CD4-positive, alpha-beta T cell treated with Interleukin-4 for 1 hour (primary cell): ENCODE measurements at regions not wholly inside any gene's neighbourhood (a gene's known extent, or its start where the extent isn't known, plus 50 kb on each side); places are given as distances from the start of the nearest gene placed in this dataset.

Experiments
- DNase-seq, 2 donors: peaks; one replicate each; pipeline ENCODE4 v3.0.0-alpha.2; 2020 to 2022

- DNase-seq: no peak
Observed at GRCh38 chr10:109474261-109474660, 449.1 kb downstream of the XPNPEP1 start.

- DNase-seq: no peak
Observed at GRCh38 chr10:109467551-109467950, 455.8 kb downstream of the XPNPEP1 start.

GRCh38 chr10:109464949-109465348 is 458.4 kb downstream of the XPNPEP1 start:
- no peak for DNase-seq

DNA sequence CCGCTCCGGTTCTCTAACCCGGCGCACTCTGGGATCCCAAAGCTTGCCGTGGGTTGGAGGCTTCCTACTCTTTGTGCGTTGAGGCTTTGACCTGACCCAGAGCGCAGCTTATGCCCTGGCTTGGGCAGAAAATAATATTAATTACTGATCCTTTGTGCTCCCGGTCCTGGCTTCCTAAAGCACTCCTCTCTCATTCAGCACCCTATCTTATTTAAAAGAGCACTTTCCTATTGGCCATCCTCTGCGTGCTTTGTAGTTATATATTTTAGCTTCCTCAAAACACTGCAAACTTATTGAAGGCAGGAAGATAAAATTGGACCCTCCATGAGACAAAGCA is 466.0 kb downstream of the XPNPEP1 start:
- DNase-seq: no peak

DNA sequence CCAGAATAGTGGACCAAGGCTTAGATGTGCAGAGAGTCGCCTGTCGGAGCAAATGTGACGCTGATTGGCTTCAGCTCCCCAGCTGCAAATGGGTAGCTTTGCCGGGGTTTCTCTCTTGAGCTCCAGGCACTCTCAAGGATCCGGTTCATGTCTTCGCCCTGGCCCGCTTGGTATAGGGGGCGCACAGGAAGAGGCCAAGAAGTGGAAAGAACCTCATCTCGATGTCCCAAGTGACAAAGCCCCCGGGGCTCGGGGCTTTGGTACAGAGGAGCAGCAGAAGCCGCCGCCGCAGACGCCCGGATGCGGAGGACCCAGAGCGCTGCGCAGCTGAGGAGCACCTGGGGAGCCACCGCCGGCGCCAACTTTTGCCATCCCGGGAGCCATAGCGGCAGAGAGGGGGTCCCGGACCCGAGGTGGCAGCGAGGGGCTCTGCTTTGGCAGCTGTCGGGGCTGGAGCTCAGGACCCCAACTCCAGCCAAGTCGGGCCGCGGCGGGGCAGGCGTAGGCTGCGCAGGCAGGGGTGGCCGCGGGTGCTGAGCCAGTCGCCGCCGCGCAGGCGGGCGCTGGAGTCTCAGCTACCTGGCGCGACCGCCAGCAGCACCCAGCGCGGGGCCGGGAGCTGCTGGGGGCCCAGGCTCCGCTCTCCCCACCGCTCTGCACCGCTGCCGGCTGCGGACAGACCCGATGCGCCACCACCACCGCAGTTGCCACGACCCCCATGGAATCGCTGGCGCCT is 466.6 kb downstream of the XPNPEP1 start:
- no peak for DNase-seq

DNA sequence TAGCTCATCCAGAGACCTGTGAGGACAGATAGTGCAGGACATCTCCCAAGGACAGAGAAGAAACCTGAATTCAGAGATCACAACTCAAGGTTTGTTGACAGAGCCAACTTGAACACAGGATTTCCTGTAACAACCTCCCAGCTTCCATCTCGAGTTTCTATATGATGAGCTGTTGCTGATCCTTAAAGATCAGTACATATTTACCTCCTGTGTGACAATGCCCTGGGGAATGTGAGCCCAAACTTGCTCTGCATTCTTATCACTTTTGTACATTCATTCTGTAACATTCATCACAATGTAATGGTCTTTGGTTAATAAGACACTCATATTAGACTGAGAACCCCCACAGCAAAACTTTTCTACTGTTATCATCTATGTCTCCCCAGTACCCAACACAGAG is 468.6 kb downstream of the XPNPEP1 start:
- DNase-seq: no peak

DNA sequence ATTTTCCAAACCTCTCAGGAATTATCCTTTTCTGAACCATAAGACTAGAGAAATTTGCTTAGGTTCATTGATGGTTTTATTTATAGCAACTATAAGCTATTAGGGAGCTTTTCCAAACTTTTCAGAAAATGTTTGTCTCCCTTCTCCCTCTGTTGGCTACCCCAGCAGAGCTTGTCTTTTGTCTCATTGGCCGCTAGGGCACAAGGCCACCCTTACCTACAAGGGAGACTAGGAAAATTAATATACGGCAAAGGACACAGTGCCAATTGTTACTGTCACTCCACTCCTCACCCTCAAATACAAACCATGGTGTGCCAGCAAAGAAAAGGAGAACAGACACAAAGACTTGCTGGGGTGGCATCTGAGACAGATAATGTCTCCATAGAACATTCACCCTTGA is 471.4 kb downstream of the XPNPEP1 start:
- DNase-seq: no peak

GRCh38 chr10:109450702-109451101 is 472.6 kb downstream of the XPNPEP1 start:
- DNase-seq: no peak

DNA sequence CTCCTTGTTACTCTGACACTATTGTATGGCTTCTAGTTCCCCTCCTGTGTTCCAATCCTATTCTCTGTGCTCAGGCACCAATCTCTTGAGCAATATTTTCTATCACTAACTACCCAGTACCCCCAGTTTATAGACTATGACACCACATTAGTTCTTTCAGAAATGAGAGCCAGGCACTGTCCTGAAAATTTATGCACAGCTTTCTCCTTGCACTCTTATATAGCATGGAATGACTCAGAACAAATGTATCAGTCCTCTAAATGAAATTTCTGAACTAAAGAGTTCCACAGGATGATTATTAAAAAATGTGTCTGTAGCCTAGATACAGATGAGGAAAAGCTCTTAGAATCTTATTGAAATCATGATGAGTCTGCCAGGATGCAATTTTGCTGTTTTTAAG is 489.9 kb downstream of the XPNPEP1 start:
- no peak for DNase-seq

GRCh38 chr10:109432281-109432680 is 491.0 kb downstream of the XPNPEP1 start:
- no peak for DNase-seq

- DNase-seq: no peak
Observed at GRCh38 chr10:109430799-109431198, 492.5 kb downstream of the XPNPEP1 start.

- no peak for DNase-seq
Observed at GRCh38 chr10:109430043-109430760, 493.1 kb downstream of the XPNPEP1 start.

DNA sequence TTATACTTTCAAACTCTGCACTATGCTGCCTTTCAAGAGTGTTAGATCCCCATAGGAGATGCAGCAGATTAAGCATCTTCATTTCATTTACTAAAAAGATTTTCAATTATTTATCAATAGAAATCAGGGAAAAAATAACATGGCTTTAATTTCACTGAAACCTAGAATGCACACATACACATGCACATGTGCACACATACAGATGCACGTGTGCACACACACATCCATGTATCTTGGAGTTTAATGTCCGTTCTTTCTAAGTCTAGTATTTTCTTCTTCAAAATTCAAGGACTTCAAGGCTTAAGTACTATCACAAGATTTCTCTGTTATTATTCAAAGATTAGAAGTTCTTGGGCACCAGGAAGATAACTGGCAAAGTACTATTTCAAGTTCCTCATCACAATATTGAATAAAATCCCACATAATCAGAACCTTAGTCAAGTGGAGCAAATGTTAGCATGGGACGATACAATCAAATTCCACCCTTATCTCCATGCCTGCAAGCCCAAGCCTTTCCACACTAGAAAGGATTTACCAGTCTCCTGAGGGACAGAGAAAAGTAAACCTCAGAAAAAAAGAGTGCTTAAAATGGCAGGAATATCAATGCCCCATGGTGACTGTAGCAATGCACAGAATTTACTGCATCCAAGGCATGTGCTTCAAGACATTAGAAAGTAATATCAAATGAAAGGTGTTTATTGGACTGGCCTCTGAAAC is 494.4 kb downstream of the XPNPEP1 start:
- DNase-seq: no peak

GRCh38 chr10:109427411-109427810 is 495.9 kb downstream of the XPNPEP1 start:
- DNase-seq: no peak

GRCh38 chr10:109426987-109427386 is 496.3 kb downstream of the XPNPEP1 start:
- DNase-seq: no peak

DNA sequence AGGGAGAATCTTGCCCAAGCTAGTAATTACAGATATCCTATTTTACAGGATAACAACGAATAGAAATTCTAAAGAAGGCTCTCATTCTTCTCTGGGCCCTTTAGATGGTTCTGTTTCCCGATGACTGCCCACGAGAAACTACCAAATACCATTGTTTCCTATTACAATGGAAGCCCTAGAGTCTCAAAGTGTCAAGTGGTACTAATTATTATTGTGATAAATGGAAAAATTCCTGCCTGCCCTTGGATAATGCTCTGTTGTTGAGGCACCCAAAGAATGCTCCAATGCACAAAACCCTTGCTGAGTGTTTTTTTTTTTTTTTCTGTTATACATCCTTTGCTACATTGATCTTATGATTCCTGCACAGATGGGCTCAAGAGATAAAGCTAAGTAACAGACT is 504.5 kb downstream of the XPNPEP1 start:
- DNase-seq: no peak

DNA sequence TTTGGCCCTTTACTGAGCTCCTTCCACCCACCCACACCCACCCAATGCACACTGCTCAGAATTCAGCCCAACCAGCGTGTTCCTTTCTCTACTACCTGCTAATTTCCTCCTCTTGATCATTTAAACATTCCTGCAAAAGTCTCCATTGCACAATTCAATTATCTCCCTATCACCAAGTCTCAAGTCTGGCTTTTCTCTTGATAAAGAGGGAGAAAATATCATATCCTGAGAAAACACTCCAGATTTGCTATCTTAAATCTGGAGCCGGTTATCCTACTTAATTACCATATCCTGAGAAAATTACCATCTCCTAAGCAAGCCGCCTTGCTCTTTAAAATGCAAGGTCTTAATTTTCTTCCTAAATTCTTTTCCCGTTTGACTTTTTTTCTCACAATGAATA is 505.5 kb downstream of the XPNPEP1 start:
- no peak for DNase-seq

- no peak for DNase-seq
Observed at GRCh38 chr10:109412353-109412752, 511.0 kb downstream of the XPNPEP1 start.

- no peak for DNase-seq
Observed at GRCh38 chr10:109411917-109412316, 511.4 kb downstream of the XPNPEP1 start.

GRCh38 chr10:109405338-109405737 is 518.0 kb downstream of the XPNPEP1 start:
- DNase-seq: no peak

DNA sequence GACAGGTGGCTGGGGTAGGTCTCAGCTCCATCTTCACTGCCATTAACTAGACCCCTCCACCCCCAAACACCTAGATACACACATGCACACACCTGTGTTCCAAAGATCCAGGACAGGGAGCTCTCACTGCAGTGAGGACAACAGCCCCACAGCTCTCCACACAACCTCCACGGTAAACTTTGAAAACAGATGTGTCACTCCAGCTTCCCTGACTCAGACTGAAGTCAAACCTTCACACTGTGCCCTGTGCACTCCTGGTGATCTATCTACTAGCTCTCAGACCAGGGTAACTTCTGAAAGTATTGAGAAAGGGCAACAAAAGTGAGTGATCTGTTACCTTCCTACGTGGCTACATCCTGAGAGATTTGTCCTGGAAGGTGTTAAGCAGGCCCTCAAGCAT is 519.8 kb downstream of the XPNPEP1 start:
- no peak for DNase-seq

GRCh38 chr10:109393425-109393824 is 529.9 kb downstream of the XPNPEP1 start:
- DNase-seq: no peak

GRCh38 chr10:109386921-109387320 is 536.4 kb downstream of the XPNPEP1 start:
- DNase-seq: no peak

DNA sequence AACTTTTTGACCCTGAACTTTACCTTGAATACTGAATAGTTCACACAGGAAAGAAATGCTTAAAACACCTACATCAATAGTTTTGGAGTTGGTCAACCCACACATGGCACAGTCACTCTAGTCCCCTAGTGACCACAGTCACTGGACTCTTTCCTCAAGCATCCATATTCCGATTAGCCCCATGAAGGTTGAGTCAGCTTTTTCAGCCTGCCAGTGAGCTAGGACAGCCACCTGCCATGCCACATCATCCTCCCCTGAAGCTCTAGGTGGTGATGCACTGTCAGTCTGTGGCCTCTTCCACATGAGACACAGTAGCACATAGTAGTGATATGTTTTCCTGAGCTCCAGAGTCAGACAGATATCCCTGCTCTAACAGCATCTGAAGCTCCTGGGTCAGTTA is 537.2 kb downstream of the XPNPEP1 start:
- no peak for DNase-seq
